Sigmoid colon (tissue), 4 donors: ENCODE measurements at regions not wholly inside any gene's neighbourhood (a gene's known extent, or its start where the extent isn't known, plus 50 kb on each side); places are given as distances from the start of the nearest gene placed in this dataset.

Source experiments
- EP300 ChIP-seq, 4 donors: sonication (generic); formaldehyde crosslinking; IDR thresholded peaks; one replicate each; pipeline ENCODE4 v1.6.1; 2017; ENCODE audit warnings: antibody characterized with exemption in 4 of 4
- POLR2A ChIP-seq, 2 donors: fragments of 450-650 bp; IDR thresholded peaks; one replicate each; pipeline ENCODE4 v1.6.1; 2016; ENCODE audit warnings: antibody characterized with exemption in 2 of 2, mild to moderate bottlenecking in 2 of 2, moderate library complexity in 2 of 2
- TF ChIP-seq, protein P1 (sequence below), 4 experiments: fragments of 450-650 bp in 3 of 4; fragments of 200-600 bp in 1 of 4; IDR thresholded peaks; one replicate each; pipeline ENCODE4 v1.5.1; 2016 to 2019; ENCODE audit warnings: antibody characterized with exemption in 4 of 4, mild to moderate bottlenecking in 3 of 4, moderate library complexity in 2 of 4

- TF ChIP-seq, protein P1, sequence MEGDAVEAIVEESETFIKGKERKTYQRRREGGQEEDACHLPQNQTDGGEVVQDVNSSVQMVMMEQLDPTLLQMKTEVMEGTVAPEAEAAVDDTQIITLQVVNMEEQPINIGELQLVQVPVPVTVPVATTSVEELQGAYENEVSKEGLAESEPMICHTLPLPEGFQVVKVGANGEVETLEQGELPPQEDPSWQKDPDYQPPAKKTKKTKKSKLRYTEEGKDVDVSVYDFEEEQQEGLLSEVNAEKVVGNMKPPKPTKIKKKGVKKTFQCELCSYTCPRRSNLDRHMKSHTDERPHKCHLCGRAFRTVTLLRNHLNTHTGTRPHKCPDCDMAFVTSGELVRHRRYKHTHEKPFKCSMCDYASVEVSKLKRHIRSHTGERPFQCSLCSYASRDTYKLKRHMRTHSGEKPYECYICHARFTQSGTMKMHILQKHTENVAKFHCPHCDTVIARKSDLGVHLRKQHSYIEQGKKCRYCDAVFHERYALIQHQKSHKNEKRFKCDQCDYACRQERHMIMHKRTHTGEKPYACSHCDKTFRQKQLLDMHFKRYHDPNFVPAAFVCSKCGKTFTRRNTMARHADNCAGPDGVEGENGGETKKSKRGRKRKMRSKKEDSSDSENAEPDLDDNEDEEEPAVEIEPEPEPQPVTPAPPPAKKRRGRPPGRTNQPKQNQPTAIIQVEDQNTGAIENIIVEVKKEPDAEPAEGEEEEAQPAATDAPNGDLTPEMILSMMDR (IDR thresholded peaks at IDR 0.05) = no peak
- TF ChIP-seq EP300 (IDR thresholded peaks at IDR 0.05) (no peak), POLR2A (IDR thresholded peaks at IDR 0.05) (no peak)
These were observed 101.7 kb downstream of the CD200R1L start for GRCh38 chr3:112744825-112745566.
